GM18498 (cell line): ENCODE measurements at regions not wholly inside any gene's neighbourhood (a gene's known extent, or its start where the extent isn't known, plus 50 kb on each side); places are given as distances from the start of the nearest gene placed in this dataset.

Source experiments
- ATAC-seq: cut with Tn5 transposase; IDR thresholded peaks from one replicate; pipeline ENCODE4 v1.9.1; 2021; ENCODE audit warnings: mild to moderate bottlenecking, moderate library complexity; ENCODE audit not compliant: unreplicated experiment

DNA sequence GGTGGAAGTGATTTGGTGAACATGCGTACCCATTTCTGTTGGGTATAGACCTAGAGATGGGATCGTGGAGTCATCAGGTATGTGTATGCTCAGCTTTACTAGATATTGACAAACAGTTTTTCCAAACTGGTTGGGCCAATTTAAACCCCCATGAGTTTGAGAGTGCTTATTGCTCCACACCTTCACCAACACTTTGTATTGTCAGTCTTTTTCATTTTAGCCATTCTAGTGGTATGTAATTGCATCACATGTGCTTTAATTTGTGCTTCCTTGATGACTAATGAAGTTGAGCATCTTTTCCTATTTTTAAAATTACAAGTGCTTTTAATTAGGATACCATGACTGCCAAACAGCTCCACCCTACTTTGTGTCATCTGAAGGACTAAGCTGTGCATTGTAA, 158.9 kb upstream of the AKIRIN2 start:
- ATAC-seq, result no peak

DNA sequence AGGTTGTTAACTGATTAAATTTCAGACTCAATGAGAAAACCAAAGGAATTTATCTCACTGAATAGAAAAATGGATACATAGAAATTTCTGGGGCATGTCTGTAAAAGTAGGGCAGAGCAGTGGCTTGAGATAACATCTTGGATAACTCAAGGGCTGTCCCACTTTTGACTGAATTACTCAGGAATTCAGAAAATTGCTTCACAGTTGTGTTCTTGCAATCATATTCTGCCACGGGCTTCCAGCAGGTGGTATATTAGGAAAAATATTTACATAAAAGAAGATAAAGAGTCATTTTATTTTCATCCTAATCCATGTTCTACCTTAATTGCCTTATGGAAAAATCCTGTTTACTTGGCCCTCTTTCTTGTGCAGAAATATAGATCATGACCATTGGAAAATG, 156.4 kb upstream of the AKIRIN2 start:
- no peak for ATAC-seq

DNA sequence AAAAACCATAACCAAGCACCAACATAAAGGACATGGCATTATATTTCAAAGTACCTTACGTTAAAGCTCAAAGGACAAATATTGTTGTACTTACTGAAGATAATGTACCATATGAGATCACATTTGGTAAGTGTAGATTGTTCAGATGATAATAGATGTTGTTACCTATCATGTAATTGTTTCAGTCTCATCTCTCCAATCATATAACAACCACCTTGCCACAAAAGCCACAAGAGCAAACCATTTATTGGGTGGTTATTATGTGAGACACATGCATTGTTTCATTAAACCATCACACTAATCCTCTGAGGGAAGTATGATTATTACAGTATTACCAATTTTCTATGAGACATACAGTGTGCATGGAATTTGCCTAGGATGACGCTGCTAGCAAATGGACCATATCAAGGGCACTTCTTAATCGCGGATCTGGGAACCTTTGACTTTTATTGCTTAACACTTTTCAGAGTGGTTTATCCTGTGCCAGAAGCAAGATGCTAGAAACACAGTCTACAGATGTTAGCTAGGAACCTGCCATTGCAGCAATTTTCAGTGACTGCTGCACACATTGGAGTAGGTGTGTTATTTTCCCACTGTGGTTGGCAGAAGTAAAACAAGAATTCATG, 149.8 kb upstream of the AKIRIN2 start:
- ATAC-seq, result no peak

DNA sequence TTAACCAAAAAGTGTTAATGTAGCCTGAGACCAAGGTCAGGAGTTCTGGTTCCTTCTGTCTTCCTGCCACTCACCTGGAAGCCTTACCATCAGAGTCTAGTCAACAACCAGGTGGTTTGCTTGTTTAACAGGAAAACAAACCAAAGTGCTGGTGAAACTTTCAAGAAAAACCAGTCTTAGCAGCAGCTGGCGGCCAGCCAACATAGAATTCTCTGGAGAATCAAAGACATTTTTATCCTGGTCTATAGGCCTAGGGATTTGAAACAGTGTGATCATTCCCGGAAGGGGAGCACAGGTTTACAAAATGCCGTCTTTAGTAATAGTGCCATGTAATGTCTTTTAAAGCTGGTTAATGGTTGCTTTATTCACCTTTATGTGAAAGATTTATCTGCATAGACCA, 146.6 kb upstream of the AKIRIN2 start:
- ATAC-seq, result no peak

DNA sequence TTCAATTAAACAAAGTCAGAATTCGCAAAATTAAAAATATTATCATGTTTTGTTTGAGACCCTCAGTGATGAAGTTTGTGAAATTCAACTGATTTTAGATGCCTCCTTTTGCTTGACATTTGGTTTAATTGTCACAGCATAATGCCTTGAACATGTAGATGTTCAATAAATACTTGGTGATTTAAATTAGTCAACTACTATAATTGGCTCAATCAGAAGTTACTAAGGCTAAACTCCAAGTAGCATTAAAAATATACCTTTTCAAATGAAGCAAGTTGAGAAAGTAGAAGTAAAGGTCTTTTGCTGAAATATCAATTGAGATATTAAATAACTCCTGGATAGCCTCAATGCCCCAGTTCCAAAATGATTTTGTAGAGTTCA, 145.8 kb upstream of the AKIRIN2 start:
- ATAC-seq, result no peak

DNA sequence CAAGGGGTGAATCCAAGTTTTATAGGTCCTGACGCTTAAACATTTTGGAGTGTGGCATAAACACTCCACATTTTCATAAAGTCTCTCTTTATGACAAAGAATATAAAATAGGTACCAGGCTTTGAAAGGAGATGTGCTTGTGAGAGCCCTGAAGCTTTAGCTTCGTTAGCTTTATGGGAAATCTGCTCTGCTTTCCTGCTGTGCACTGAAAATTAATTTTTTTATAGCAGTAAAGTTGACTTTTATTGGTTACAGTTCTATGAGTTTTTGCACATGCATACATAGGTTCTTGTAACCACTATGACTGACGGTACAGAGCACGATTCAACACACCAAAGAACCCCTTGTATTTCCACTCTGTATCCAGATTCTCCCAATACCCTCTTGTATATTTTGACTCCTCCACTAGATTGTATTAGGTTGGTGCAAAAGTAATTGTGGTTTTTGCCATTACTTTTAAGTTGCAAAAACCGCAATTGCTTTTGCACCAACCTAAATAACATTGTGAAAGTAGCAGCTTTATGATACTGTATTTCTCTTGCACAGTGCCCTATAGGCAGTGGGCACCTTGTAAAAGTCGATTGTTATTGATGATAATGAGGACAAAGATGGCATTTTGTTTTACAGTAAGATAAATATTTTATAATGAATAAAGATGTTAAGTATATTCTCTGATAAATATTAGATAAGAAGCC, 145.2 kb upstream of the AKIRIN2 start:
- ATAC-seq, result no peak

DNA sequence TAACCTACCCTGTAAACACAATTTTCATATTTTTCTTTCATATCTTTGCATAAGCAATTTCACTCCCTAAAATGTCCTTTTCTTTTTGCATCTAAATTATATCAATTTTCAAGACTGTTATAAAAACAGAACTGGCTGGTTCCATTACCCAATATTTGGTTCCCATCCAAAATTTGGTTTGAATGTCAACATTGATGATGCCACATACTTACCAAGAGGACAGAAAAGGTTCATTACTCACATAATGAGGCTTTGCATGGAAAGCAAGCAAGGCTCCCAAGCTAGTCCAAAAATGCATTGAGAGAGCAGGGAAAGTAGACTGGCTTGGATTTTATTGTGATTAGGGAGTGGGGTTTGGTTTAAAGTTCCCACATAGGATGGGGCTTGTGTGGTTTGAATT, 144.4 kb upstream of the AKIRIN2 start:
- ATAC-seq, result no peak

DNA sequence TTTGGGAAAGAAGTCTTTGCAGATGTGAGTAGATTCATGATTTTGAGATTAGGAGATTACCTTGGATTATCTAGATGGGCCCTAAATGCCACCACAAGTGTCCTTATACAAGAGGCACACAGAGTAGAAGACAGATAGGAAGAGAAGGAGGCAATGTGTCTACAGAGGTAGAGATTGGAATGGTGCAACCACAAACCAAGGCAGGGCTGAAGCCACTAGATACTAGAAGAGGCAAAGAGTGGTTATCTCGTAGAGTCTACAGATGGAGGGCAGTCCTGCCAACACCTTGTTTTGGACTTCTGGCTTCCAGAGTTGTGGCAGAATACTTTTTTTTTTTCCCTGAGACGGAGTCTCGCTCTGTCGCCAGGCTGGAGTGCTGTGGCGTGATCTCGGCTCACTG, 138.3 kb upstream of the AKIRIN2 start:
- no peak for ATAC-seq

DNA sequence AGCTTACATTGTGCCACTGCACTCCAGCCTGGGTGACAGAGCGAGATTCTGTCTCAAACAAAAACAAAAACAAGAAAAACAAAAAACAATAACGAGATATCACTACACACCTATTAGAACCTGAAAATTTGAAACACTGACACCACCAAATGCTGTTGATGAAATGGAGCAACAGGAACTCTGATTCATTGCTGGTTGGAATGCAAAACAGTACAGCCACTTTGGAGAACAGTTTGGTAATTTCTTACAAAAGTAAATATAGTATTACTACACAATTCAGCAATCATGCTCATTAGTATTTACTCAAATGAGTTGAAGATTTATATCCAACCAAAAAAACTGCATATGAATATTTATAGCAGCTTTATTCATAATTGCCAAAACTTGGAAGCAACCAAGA, 135.8 kb upstream of the AKIRIN2 start:
- ATAC-seq, result no peak

DNA sequence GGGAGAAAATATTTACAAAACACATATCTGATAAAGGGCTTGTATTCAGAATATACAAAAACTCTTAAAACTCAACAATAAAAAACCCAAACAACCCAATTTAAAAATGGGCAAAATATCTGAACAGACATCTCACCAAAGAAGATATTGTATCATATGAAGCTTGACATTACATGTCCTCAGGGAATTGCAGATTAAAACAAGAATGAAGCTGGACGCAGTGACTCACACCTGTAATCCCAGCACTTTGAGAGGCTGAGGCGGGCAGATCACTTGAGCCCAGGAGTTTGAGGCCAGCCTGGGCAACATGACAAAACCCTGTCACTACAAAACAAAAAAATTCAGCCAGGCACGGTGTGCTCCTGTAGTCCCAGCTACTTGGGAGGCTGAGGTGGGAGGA, 135.4 kb upstream of the AKIRIN2 start:
- no peak for ATAC-seq

DNA sequence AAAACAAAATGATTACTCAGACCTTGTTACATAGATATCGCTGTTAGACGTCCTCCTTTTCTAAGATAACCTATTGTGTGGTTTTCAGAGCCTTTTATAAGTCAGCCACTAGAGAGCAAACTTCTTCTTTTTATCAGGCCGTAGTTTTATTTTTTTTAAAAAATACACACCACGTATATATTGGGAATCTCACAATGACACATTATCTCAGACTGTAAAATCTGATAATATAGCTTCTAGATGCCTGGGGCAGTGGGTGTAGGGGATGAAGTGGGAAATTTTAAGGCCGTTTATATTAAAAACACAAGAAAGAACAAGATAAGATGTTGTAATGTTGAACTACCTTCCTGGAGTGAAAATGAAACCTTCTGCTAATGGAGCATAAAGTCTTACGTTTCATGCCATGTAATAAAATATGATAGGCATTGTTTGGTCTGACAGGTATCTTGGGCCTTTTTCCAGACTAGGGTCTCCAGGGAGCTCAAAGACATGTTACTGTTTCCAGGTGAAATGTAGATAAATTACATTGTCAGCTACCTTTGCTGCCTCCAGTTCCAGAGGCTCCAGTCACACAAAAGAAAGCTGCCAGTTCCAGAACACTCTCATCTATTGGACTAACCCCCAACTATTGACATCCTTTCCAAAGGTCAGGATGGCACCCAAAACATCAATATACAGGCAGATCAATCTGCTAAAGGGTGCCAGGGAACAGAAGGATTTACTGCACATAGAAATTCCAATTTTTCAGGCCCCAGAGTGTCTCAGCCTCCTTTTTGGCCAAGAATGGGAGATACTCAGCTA, 130.2 kb upstream of the AKIRIN2 start:
- peak; percentile 63 for ATAC-seq

DNA sequence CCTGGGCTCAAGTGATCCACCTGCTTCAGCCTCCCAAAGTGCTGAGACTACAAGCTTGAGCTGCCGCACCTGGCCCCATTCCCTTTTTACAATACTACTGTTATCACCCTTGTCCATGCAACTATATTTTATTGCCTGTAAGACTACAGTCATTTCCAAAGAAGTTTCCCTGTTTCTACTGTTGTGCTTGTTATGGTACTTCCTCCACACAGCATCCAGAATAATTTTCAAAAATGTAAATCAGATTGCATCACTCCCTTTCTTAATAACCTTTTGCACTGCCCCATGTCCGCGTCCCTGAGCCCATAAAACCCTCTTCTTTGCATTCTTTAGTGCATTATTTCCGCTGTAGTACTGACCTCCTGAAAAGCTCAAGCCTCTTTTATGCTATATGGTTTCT, 128.9 kb upstream of the AKIRIN2 start:
- ATAC-seq, result no peak

DNA sequence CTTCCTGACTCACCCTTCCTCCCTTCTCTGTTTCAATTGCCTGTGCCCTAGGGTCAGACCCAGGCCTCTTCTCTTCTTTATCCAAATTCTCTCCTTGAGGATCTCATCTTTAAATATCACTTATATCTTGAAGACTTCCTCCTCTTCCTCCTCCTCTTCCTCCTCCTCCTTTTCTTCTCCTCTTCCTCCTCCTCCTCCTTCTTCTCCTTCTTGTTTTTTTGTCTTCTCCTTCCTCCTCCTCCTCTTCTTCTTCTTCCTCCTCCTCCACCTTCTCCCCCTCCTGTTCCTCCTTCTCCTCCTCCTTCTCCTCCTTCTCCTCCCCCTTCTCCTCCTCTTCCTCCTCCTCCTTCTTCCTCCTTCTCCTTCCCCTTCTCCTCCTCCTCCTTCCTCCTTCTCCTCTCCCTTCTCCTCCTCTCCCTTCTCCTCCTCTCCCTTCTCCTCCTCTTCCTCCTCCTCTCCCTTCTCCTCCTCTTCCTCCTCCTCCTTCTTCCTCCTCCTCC, 127.6 kb upstream of the AKIRIN2 start:
- no peak for ATAC-seq

DNA sequence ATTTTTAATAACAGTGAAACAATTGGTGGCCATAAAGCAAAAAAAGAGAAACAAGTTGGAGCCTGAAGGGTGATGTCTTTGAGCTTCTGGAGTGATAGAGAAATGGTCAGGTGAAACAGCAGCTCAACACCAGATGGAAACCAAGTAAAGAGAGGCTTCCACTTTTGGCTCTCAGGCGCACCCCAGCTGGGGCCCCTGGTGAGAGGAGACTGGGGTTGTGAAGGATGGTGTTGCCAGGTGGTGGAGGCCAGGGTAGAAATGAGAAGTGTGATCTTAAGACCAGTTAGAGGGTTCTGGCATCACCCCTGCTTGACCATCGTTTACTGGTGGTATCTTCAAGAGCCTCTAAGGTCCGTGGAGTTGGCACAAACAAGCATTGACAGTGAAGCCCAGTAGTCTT, 126.0 kb upstream of the AKIRIN2 start:
- ATAC-seq, result no peak

DNA sequence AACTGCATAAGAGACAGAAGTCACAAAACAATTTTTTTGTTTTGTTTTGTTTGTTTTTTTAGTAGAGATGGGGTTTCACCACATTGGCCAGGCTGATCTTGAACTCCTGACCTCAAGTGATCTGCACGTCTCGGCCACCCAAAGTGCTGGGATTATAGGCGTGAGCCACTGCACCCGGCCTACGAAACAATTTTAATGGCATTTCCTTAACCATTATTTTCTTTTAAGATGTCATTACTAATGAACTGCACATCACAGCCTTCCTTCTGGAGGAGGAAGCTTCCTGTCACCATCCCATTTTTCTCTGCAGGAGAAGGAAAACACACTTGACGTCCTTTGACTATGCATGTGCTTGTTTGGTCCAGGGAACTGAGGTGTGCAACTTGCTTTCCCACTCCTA, 125.3 kb upstream of the AKIRIN2 start:
- ATAC-seq, result no peak

DNA sequence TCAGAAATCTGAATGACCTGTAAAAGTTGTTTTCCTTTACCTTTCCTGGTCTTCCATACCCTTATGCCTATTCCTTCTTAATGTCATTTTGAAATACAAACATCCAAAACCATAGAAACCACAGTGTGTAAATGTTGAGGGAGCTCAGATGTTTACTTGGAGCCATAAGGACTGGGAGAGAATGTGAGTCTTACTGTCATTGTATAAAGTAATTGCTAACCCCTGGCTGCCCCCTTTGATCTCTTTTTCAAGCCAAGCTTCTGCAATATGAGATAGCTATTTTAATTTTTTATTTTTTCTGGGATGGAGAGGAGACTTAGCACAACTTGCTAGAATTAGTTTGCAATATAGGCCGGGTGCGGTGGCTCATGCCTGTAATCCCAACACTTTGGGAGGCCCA, 124.4 kb upstream of the AKIRIN2 start:
- ATAC-seq, result no peak

DNA sequence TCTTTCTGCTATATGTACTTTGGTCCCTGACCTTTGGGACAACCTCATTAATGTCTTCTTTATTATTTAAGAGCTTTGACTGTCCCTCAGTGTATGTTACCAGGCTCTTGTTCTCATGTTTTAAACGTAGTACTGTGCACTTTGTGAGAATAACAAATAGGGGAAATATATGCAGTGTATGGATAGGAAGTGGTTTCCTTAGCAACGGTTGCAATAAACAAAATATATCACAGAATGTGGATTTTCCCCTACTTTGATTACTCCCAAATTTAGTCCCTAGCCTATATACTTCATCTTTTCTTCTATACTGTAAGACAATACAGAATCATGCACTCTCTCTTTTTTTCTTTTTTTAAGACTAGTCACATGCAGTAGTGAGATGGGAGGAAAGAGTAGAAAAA, 123.8 kb upstream of the AKIRIN2 start:
- ATAC-seq, result no peak

DNA sequence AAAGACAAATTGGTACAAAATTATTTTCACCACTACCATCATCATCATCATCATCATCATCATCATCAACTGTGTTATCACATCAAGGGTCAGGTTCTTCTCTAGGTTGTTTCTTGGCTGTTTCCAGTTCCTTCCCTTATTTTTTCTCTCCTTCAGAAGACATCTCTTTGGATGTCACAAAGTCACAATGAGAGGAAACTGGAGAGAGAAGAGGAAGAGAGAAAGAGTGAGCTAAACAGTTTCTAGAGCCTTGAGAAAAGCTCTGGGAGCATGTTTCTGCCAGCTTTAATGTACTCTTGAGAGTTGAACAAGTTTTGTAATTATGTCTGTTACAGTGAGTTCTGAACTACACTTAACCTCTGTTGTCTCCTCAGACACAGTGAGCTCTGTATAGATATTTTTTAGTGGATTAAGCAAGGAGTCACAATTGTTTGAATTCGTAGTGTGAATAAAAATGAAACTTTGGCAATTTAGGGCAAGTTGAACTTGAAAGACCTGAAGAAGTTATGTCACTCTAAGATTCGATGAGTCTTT, 123.0 kb upstream of the AKIRIN2 start:
- ATAC-seq, result no peak

DNA sequence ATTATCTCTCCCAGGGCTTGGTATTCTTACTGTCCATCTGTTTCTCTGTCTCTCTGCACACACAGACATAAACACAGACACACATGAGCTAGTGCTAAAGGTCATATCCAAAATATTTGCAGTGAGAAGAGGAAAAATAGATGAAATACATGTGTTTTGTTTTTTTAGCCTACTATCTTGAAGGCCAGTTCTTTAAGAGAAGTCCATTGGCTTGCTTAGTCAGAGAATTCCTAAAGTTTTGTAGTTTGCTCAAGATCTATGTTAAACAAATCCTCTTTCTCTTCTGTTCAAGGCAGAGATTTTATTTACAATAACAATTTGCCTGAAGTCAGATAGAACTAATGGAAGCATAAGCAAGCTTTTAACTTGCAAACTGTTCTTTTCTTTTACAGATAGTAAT, 120.0 kb upstream of the AKIRIN2 start:
- no peak for ATAC-seq

DNA sequence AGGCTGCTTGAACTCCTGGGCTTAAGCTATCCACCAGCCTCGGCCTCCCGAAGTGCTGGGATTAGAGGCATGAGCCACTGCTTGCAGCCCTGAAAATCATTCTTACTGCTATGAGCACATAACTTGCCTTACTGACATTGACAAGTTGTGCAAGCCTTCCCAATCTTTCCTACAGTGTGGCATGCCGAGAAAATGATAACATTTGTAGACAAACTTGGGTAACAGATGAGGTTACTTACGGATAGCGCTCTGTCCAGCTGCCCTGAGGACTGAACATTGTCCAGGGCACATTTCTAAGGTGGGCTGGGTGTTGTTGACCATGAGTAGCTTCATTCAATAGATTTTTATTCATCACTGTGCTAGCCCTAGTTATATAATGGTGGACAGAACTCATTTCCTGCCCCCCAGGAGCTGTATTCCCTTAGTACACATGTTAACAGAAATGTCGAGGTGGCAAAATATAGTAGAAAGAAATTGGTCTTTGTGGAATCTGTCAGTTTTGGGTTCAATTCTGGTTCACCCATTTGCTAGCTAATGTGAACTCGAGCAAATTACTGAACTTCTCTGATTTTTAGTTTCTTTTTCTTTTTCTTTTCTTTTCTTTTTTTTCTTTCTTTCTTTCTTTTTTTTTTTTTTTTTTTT, 118.4 kb upstream of the AKIRIN2 start:
- no peak for ATAC-seq

DNA sequence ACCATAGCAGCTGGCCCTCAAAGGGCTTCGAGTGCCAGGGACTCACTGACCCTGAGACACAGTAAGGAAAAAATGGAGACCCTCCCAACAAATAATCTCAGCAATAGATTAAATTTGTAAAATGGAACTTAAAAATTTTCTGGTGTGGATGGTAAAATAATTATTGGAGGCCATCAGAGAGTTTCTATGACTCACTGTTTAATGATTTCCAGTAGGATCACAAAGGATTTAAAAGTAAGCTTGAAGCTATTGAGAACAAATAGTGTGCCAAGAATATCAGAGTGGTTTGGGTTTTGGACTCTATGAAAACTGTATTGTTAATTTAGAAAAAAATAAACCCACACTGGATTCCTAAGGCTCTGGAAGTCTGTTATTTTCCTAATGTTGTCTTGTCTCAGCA, 115.2 kb upstream of the AKIRIN2 start:
- ATAC-seq, result no peak
